HepG2 (cell line): ENCODE measurements at regions not wholly inside any gene's neighbourhood (a gene's known extent, or its start where the extent isn't known, plus 50 kb on each side); places are given as distances from the start of the nearest gene placed in this dataset.

ENCODE experiments used
- ATAC-seq: fragments of 200-7000 bp; cut with Tn5 transposase; 3 replicates; pipeline ENCODE4 v1.9.1; 2020; ENCODE audit warnings: mild to moderate bottlenecking, moderate library complexity
- BruUV-seq: library from RNA; stranded (reverse); fragments of 400-500 nt; replicated peaks from 2 replicates; lab custom pipeline; 2021; lab: Mats Ljungman, UMichigan
- CTCF ChIA-PET: fragments of 300-600 bp; formaldehyde crosslinking; extraction: SDS; loops from one replicate; lab custom pipeline; 2021; ENCODE audit warnings: low total read pairs, inconsistent platforms, low intra/inter-chr PET ratio; lab: Yijun Ruan, JAX
- POLR2A ChIA-PET: fragments of 350-600 bp; sonication (Branson Sonifier 250); formaldehyde crosslinking; loops from one replicate; lab custom pipeline; 2020; ENCODE audit warnings: antibody characterized with exemption, inconsistent platforms; lab: Yijun Ruan, JAX
- DNase-seq: peaks from one replicate; pipeline ENCODE4 v3.0.0-alpha.2; 2015; ENCODE audit warnings: low spot score
- FAIRE-seq: peaks from 3 replicates; lab custom pipeline; 2011; peaks lifted over from hg19 to GRCh38; lab: Jason Lieb, UNC
- H2AFZ ChIP-seq: one replicate; pipeline ENCODE4 v1.6.1; 2011; ENCODE audit warnings: low read length, inconsistent platforms
- H3K27ac ChIP-seq: fragments of 300-600 bp; 3 replicates; pipeline ENCODE4 v1.8.0; 2011; ENCODE audit warnings: mixed run types, mild to moderate bottlenecking, mixed read lengths, low read length, inconsistent platforms; ENCODE audit not compliant: insufficient read depth; ENCODE audit errors: extremely low read length
- H3K27me3 ChIP-seq, 2 experiments: fragments of 200-600 bp in 1 of 2; 2 replicates in 1 of 2; 3 replicates in 1 of 2; pipeline versions ENCODE4 v1.6.0 to v1.8.0; 2011; ENCODE audit warnings: low read length in 2 of 2, mild to moderate bottlenecking in 2 of 2, moderate library complexity in 2 of 2, inconsistent platforms in 1 of 2; ENCODE audit not compliant: insufficient read depth in 2 of 2, control insufficient read depth in 1 of 2
- H3K36me3 ChIP-seq, 2 experiments: fragments of 200-600 bp in 1 of 2; replicated peaks in 1 of 2; 2 replicates in 1 of 2; 3 replicates in 1 of 2; pipeline versions ENCODE4 v1.5.1 to v1.8.0; 2011; ENCODE audit warnings: low read length in 2 of 2, inconsistent platforms in 1 of 2; ENCODE audit not compliant: insufficient read depth in 2 of 2, control insufficient read depth in 1 of 2
- H3K4me1 ChIP-seq: 2 replicates; pipeline ENCODE4 v1.5.1; 2012; ENCODE audit warnings: low read length, inconsistent platforms; ENCODE audit not compliant: insufficient read depth
- H3K4me2 ChIP-seq: 2 replicates; pipeline ENCODE4 v1.6.0; 2011; ENCODE audit warnings: low read depth, low read length, inconsistent platforms
- H3K4me3 ChIP-seq, 3 experiments: fragments of 200-600 bp in 1 of 3; sonication (generic), shearing (Covaris generic) in 1 of 3; replicated peaks in 1 of 3; 2 replicates each; pipeline ENCODE4 v1.5.1; 2011 to 2016; ENCODE audit warnings: low read length in 3 of 3, inconsistent platforms in 2 of 3, low read depth in 2 of 3, mild to moderate bottlenecking in 2 of 3, control low read depth in 1 of 3, mixed read lengths in 1 of 3; ENCODE audit not compliant: insufficient read depth in 1 of 3
- H3K79me2 ChIP-seq: one replicate; pipeline ENCODE4 v1.6.1; 2011; ENCODE audit warnings: low read length, inconsistent platforms; ENCODE audit not compliant: insufficient read depth
- H3K9ac ChIP-seq: 2 replicates; pipeline ENCODE4 v1.6.0; 2011; ENCODE audit warnings: mild to moderate bottlenecking, low read depth, low read length, inconsistent platforms; ENCODE audit not compliant: insufficient read depth
- H3K9me3 ChIP-seq: 2 replicates; pipeline ENCODE4 v1.5.1; 2012; ENCODE audit warnings: mild to moderate bottlenecking, low read length
- H4K20me1 ChIP-seq: 2 replicates; pipeline ENCODE4 v1.6.0; 2011; ENCODE audit warnings: inconsistent platforms, mild to moderate bottlenecking, low read length, moderate library complexity; ENCODE audit not compliant: insufficient read depth
- AHR ChIP-seq: IDR thresholded peaks from 2 replicates; pipeline ENCODE4 v1.6.1; 2018; ENCODE audit warnings: missing genetic modification reagents, missing compliant biosample characterization
- ATM ChIP-seq: fragments of 450-650 bp; IDR thresholded peaks from 2 replicates; pipeline ENCODE4 v1.7.1; 2017; ENCODE audit warnings: mild to moderate bottlenecking, borderline replicate concordance
- HNF4G ChIP-seq, 2 experiments: sonication (generic) in 1 of 2; formaldehyde crosslinking in 1 of 2; IDR thresholded peaks; 2 replicates each; pipeline versions ENCODE4 v1.4.0 to v1.6.1; 2011 to 2020; ENCODE audit warnings: borderline replicate concordance in 2 of 2, low read depth in 2 of 2, mild to moderate bottlenecking in 2 of 2, low read length in 1 of 2, missing genetic modification reagents in 1 of 2, moderate library complexity in 1 of 2
- KDM6A ChIP-seq: IDR thresholded peaks from 2 replicates; pipeline ENCODE4 v1.6.1; 2016; ENCODE audit warnings: low read depth
- KLF13 ChIP-seq: sonication (generic); formaldehyde crosslinking; IDR thresholded peaks from 2 replicates; pipeline ENCODE4 v1.4.0; 2020; ENCODE audit warnings: mild to moderate bottlenecking, missing genetic modification reagents
- NFKB2 ChIP-seq: sonication (generic); formaldehyde crosslinking; IDR thresholded peaks from 2 replicates; pipeline ENCODE4 v1.4.0; 2020; ENCODE audit warnings: missing genetic modification reagents, borderline replicate concordance
- SCMH1 ChIP-seq: sonication (generic); formaldehyde crosslinking; IDR thresholded peaks from 2 replicates; pipeline ENCODE4 v1.9.0; 2021; ENCODE audit warnings: missing genetic modification reagents, mild to moderate bottlenecking, borderline replicate concordance
- TARDBP ChIP-seq: sonication (generic); formaldehyde crosslinking; IDR thresholded peaks from 2 replicates; pipeline ENCODE4 v1.8.0; 2022; ENCODE audit warnings: mild to moderate bottlenecking, missing genetic modification reagents
- TBL1XR1 ChIP-seq: fragments of 150-350 bp; IDR thresholded peaks from 2 replicates; pipeline ENCODE4 v1.6.1; 2014; ENCODE audit warnings: borderline replicate concordance, low read length; ENCODE audit not compliant: partially characterized antibody
- ZFP36L1 ChIP-seq: sonication (generic); formaldehyde crosslinking; IDR thresholded peaks from 2 replicates; pipeline ENCODE4 v1.8.0; 2022; ENCODE audit warnings: mild to moderate bottlenecking, missing genetic modification reagents, moderate library complexity
- ZFP90 ChIP-seq: sonication (generic); formaldehyde crosslinking; IDR thresholded peaks from 2 replicates; pipeline ENCODE4 v1.8.0; 2022; ENCODE audit warnings: missing genetic modification reagents, mild to moderate bottlenecking, inconsistent platforms, borderline replicate concordance
- ZNF260 ChIP-seq: sonication (generic); formaldehyde crosslinking; IDR thresholded peaks from 2 replicates; pipeline ENCODE4 v1.4.0; 2020; ENCODE audit warnings: missing genetic modification reagents, low read depth, mild to moderate bottlenecking, borderline replicate concordance
- ZNF263 ChIP-seq: sonication (generic); formaldehyde crosslinking; IDR thresholded peaks from 2 replicates; pipeline ENCODE4 v1.4.0; 2020; ENCODE audit warnings: missing genetic modification reagents
- ZNF296 ChIP-seq: sonication (generic); formaldehyde crosslinking; conservative IDR thresholded peaks from 2 replicates; pipeline ENCODE4 v1.5.0; 2020; ENCODE audit warnings: mild to moderate bottlenecking, missing genetic modification reagents
- ZNF543 ChIP-seq: sonication (generic); formaldehyde crosslinking; IDR thresholded peaks from 2 replicates; pipeline ENCODE4 v1.4.0; 2020; ENCODE audit warnings: mild to moderate bottlenecking, missing genetic modification reagents
- ZNF670 ChIP-seq: sonication (generic); formaldehyde crosslinking; IDR thresholded peaks from 2 replicates; pipeline ENCODE4 v1.8.0; 2022; ENCODE audit warnings: mild to moderate bottlenecking, missing genetic modification reagents, borderline replicate concordance
- WGBS: methylation state at CpG from one replicate; pipeline ENCODE4 v1.1.6; 2017; ENCODE audit warnings: low lambda C conversion rate; 5-methylcytosine and 5-hydroxymethylcytosine counted together
- in situ Hi-C: cut with HindIII; loops from 2 replicates; pipeline ENCODE4 v1.10.0; 2017; ENCODE audit warnings: low pct_unique_long_range_greater_than_20kb; ENCODE audit not compliant: extremely low pct_ligation_motif_present
- intact Hi-C: fragments of 100-400 bp; cut with micrococcal nuclease; formaldehyde crosslinking; loops from one replicate; pipeline ENCODE4 v1.10.0; 2022; ENCODE audit not compliant: unreplicated experiment
- TF ChIP-seq, protein P1 (sequence below), 2 experiments: fragments of 450-650 bp in 1 of 2; sonication (generic) in 1 of 2; formaldehyde crosslinking; IDR thresholded peaks; 2 replicates each; pipeline versions ENCODE4 v1.5.0 to v1.8.0; 2020 to 2022; ENCODE audit warnings: mild to moderate bottlenecking in 1 of 2, missing genetic modification reagents in 1 of 2
- TF ChIP-seq, protein P2 (sequence below): sonication (generic); formaldehyde crosslinking; IDR thresholded peaks from 2 replicates; pipeline ENCODE4 v1.4.0; 2020; ENCODE audit warnings: missing genetic modification reagents

DNA sequence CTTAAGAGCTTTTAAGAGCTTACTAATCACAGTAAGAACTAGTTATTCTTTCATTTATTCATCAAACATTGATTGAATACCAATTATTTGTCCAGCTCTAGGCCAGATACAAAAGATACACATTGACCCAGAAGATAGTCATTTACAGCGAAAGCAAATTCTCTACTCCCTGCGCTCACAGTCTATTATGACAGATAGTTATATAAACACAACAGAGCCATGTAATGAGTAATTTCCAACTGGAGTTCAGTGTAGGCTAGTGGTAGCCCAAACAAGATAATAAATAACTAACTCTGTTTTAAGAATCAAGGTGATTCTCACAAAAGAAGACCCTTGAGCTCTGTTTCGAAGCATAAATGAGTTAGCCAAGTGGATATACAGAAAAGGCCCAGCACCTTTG is 397.8 kb upstream of the TLE4 start:
- ChIA-PET POLR2A (no interaction called here), CTCF (no interaction called here)
- Histone ChIP-seq H3K27me3 (no peaks in the 10 kb centered on the region), H4K20me1 (no peaks in the 10 kb centered on the region), H3K4me2 (no peak overlapping the region), H3K9me3 (no peaks in the 10 kb centered on the region), H3K79me2 (no peaks in the 10 kb centered on the region), H3K36me3 (no peaks in the 10 kb centered on the region), H3K4me1 (no peaks in the 10 kb centered on the region), H3K4me3 (no peak overlapping the region), H3K27ac (no peak overlapping the region), H2AFZ (no peak overlapping the region)
- 56% methylated on average over 3 of the region's 3 CpGs for WGBS
- DNase-seq = no peak
- in situ Hi-C loops (no loop called here), intact Hi-C loops (no loop called here)
- BruUV-seq = no TSS peak
- no peak for FAIRE-seq
- no peak for ATAC-seq
- TF ChIP-seq ZFP90 (no peak), AHR (no peak), TBL1XR1 (no peak), ZNF296 (CRISPR knock-in tag) (no peak), ZNF543 (CRISPR knock-in tag) (no peak), TARDBP (CRISPR knock-in tag) (no peak), ZFP36L1 (CRISPR knock-in tag) (no peak), ATM (no peak), ZNF670 (CRISPR knock-in tag) (no peak), KLF13 (CRISPR knock-in tag) (no peak), NFKB2 (CRISPR knock-in tag) (no peak), HNF4G (IDR thresholded peaks at IDR 0.05; ENCODE audit: borderline replicate concordance, low read depth, low read length) (no peak), HNF4G (CRISPR knock-in tag; IDR thresholded peaks at IDR 0.05; ENCODE audit: borderline replicate concordance, low read depth) (no peak), ZNF263 (CRISPR knock-in tag) (no peak), KDM6A (CRISPR knock-in tag) (no peak), ZNF260 (CRISPR knock-in tag) (no peak), SCMH1 (CRISPR knock-in tag) (no peak)
- TF ChIP-seq, protein P1, sequence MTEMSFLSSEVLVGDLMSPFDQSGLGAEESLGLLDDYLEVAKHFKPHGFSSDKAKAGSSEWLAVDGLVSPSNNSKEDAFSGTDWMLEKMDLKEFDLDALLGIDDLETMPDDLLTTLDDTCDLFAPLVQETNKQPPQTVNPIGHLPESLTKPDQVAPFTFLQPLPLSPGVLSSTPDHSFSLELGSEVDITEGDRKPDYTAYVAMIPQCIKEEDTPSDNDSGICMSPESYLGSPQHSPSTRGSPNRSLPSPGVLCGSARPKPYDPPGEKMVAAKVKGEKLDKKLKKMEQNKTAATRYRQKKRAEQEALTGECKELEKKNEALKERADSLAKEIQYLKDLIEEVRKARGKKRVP (CRISPR knock-in tag; IDR thresholded peaks at IDR 0.05) = no peak
- TF ChIP-seq, protein P2, sequence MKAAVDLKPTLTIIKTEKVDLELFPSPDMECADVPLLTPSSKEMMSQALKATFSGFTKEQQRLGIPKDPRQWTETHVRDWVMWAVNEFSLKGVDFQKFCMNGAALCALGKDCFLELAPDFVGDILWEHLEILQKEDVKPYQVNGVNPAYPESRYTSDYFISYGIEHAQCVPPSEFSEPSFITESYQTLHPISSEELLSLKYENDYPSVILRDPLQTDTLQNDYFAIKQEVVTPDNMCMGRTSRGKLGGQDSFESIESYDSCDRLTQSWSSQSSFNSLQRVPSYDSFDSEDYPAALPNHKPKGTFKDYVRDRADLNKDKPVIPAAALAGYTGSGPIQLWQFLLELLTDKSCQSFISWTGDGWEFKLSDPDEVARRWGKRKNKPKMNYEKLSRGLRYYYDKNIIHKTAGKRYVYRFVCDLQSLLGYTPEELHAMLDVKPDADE = no peak
- TF ChIP-seq, all 625 proteins: peak for 0
- no peak overlapping the region for H3K9ac ChIP-seq
